ENCODE measurements at regions not wholly inside any gene's neighbourhood (a gene's known extent, or its start where the extent isn't known, plus 50 kb on each side); places are given as distances from the start of the nearest gene placed in this dataset.
"Not testable (repeated sequence)": the region's sequence is repeated elsewhere in the genome, so short reads cannot be mapped to it uniquely, and the experiment has no call there.

GRCh38 chr10:9921544-9921943 lies 1096.1 kb upstream of the CELF2 start:
- no peak for DNase-seq (ENCODE audit: low read depth)

- DNase-seq (ENCODE audit: low read depth): no peak
Observed at GRCh38 chr10:9922126-9922870, 1095.4 kb upstream of the CELF2 start.

GRCh38 chr10:9926003-9926402 lies 1091.7 kb upstream of the CELF2 start:
- DNase-seq (ENCODE audit: low read depth): no peak

- DNase-seq (ENCODE audit: low read depth): no peak
Observed at GRCh38 chr10:9926881-9927280, 1090.8 kb upstream of the CELF2 start.

- DNase-seq (ENCODE audit: low read depth): no peak
Observed at GRCh38 chr10:9939716-9940115, 1078.0 kb upstream of the CELF2 start.

GRCh38 chr10:9944690-9945089 lies 1073.0 kb upstream of the CELF2 start:
- no peak for DNase-seq (ENCODE audit: low read depth)

GRCh38 chr10:9950070-9950469 lies 1067.6 kb upstream of the CELF2 start:
- DNase-seq (ENCODE audit: low read depth): no peak

- no peak for DNase-seq (ENCODE audit: low read depth)
Observed at GRCh38 chr10:9951481-9952257, 1066.0 kb upstream of the CELF2 start.

- no peak for DNase-seq (ENCODE audit: low read depth)
Observed at GRCh38 chr10:9957351-9957750, 1060.3 kb upstream of the CELF2 start.

- DNase-seq (ENCODE audit: low read depth): not testable (repeated sequence)
Observed at GRCh38 chr10:9957876-9958275, 1059.8 kb upstream of the CELF2 start.

GRCh38 chr10:9965341-9965740 lies 1052.3 kb upstream of the CELF2 start:
- DNase-seq (ENCODE audit: low read depth): no peak

- DNase-seq (ENCODE audit: low read depth): no peak
Observed at GRCh38 chr10:9986786-9987185, 1030.9 kb upstream of the CELF2 start.

- DNase-seq (ENCODE audit: low read depth): no peak
Observed at GRCh38 chr10:9987197-9987596, 1030.5 kb upstream of the CELF2 start.

GRCh38 chr10:9992661-9993060 lies 1025.0 kb upstream of the CELF2 start:
- no peak for DNase-seq (ENCODE audit: low read depth)

- DNase-seq (ENCODE audit: low read depth): no peak
Observed at GRCh38 chr10:9994131-9994530, 1023.5 kb upstream of the CELF2 start.

GRCh38 chr10:9999627-10000026 lies 1018.0 kb upstream of the CELF2 start:
- no peak for DNase-seq (ENCODE audit: low read depth)

- DNase-seq (ENCODE audit: low read depth): no peak
Observed at GRCh38 chr10:10007957-10008356, 1009.7 kb upstream of the CELF2 start.

- no peak for DNase-seq (ENCODE audit: low read depth)
Observed at GRCh38 chr10:10010397-10010796, 1007.3 kb upstream of the CELF2 start.

- no peak for DNase-seq (ENCODE audit: low read depth)
Observed at GRCh38 chr10:10014846-10015245, 1002.8 kb upstream of the CELF2 start.

- no peak for DNase-seq (ENCODE audit: low read depth)
Observed at GRCh38 chr10:10017716-10018115, 1000.0 kb upstream of the CELF2 start.

- DNase-seq (ENCODE audit: low read depth): no peak
Observed at GRCh38 chr10:10020945-10021344, 996.7 kb upstream of the CELF2 start.

GRCh38 chr10:10032991-10033390 lies 984.7 kb upstream of the CELF2 start:
- no peak for DNase-seq (ENCODE audit: low read depth)

- DNase-seq (ENCODE audit: low read depth): no peak
Observed at GRCh38 chr10:10038348-10038747, 979.3 kb upstream of the CELF2 start.

GRCh38 chr10:10039595-10039994 lies 978.1 kb upstream of the CELF2 start:
- no peak for DNase-seq (ENCODE audit: low read depth)
